Neural cell (in vitro differentiated cells): ENCODE measurements at regions not wholly inside any gene's neighbourhood (a gene's known extent, or its start where the extent isn't known, plus 50 kb on each side); places are given as distances from the start of the nearest gene placed in this dataset.

ENCODE experiments used
- H2AFZ ChIP-seq: fragments of 200-600, 300-800 bp; sonication (generic), shearing (Covaris generic); 2 replicates; pipeline ENCODE4 v1.6.0; 2014; ENCODE audit warnings: low read depth, mild to moderate bottlenecking, antibody characterized with exemption, low read length, moderate library complexity
- H3F3A ChIP-seq: fragments of 200-600 bp; shearing (Covaris generic); 2 replicates; pipeline ENCODE4 v1.6.1; 2016; ENCODE audit warnings: mild to moderate bottlenecking, moderate library complexity, mixed read lengths, antibody characterized with exemption, low read length; ENCODE audit not compliant: insufficient read depth, poor library complexity, severe bottlenecking
- H3K27ac ChIP-seq: fragments of 200-600, 300-800 bp; sonication (generic), shearing (Covaris generic); 2 replicates; pipeline ENCODE4 v1.5.1; 2014; ENCODE audit warnings: mild to moderate bottlenecking, low read length, moderate library complexity
- H3K27me3 ChIP-seq: fragments of 300-800, 200-600 bp; sonication (generic), shearing (Covaris generic); 2 replicates; pipeline ENCODE4 v1.6.0; 2014; ENCODE audit warnings: mild to moderate bottlenecking, low read depth, low read length, moderate library complexity; ENCODE audit not compliant: insufficient read depth
- H3K36me3 ChIP-seq: fragments of 300-800, 200-600 bp; sonication (generic), shearing (Covaris generic); 2 replicates; pipeline ENCODE4 v1.5.1; 2014; ENCODE audit warnings: mild to moderate bottlenecking, antibody characterized with exemption, low read length, moderate library complexity; ENCODE audit not compliant: insufficient read depth
- H3K4me2 ChIP-seq: fragments of 300-800, 200-600 bp; sonication (generic), shearing (Covaris generic); 2 replicates; pipeline ENCODE4 v1.6.0; 2014; ENCODE audit warnings: mild to moderate bottlenecking, low read length
- H3K4me3 ChIP-seq: fragments of 300-800, 200-600 bp; sonication (generic), shearing (Covaris generic); 2 replicates; pipeline ENCODE4 v1.5.1; 2014; ENCODE audit warnings: mild to moderate bottlenecking, low read length, moderate library complexity
- H3K79me2 ChIP-seq: fragments of 200-600 bp; shearing (Covaris generic); replicated peaks from 2 replicates; pipeline ENCODE4 v1.6.0; 2014; ENCODE audit warnings: mild to moderate bottlenecking, low read length, moderate library complexity; ENCODE audit not compliant: insufficient read depth
- H3K9ac ChIP-seq: fragments of 300-800, 200-600 bp; sonication (generic), shearing (Covaris generic); 2 replicates; pipeline ENCODE4 v1.6.1; 2016; ENCODE audit warnings: mild to moderate bottlenecking, low read length, mixed read lengths
- H3K9me2 ChIP-seq: fragments of 200-600 bp; shearing (Covaris generic); 2 replicates; pipeline ENCODE4 v1.6.1; 2016; ENCODE audit warnings: mild to moderate bottlenecking, low read length, mixed read lengths; ENCODE audit not compliant: insufficient read depth
- H3K9me3 ChIP-seq: fragments of 200-600, 300-800 bp; sonication (generic), shearing (Covaris generic); 2 replicates; pipeline ENCODE4 v1.6.1; 2016; ENCODE audit warnings: mild to moderate bottlenecking, mixed run types, low read length, moderate library complexity, mixed read lengths
- H4K20me1 ChIP-seq: fragments of 200-600 bp; shearing (Covaris generic); 2 replicates; pipeline ENCODE4 v1.6.1; 2016; ENCODE audit warnings: mild to moderate bottlenecking, mixed run types; ENCODE audit not compliant: insufficient read depth
- EP300 ChIP-seq: fragments of 450-650 bp; conservative IDR thresholded peaks from 2 replicates; pipeline ENCODE4 v1.6.1; 2014; ENCODE audit warnings: antibody characterized with exemption, mild to moderate bottlenecking, moderate library complexity; ENCODE audit not compliant: poor library complexity, severe bottlenecking
- EZH2 ChIP-seq: fragments of 200-600, 300-800 bp; shearing (Covaris generic), sonication (generic); IDR thresholded peaks from 2 replicates; pipeline ENCODE4 v1.6.1; 2014; ENCODE audit warnings: antibody characterized with exemption, low read length, borderline replicate concordance, mild to moderate bottlenecking; ENCODE audit not compliant: insufficient read depth, poor library complexity, severe bottlenecking
- MXI1 ChIP-seq: fragments of 450-650 bp; conservative IDR thresholded peaks from 2 replicates; pipeline ENCODE4 v1.6.1; 2014; ENCODE audit warnings: antibody characterized with exemption, mild to moderate bottlenecking; ENCODE audit not compliant: poor library complexity, severe bottlenecking
- POLR2AphosphoS5 ChIP-seq: IDR thresholded peaks from 2 replicates; pipeline ENCODE4 v1.6.1; 2012
- RAD21 ChIP-seq: fragments of 450-650 bp; conservative IDR thresholded peaks from 2 replicates; pipeline ENCODE4 v1.6.1; 2014; ENCODE audit warnings: antibody characterized with exemption, mild to moderate bottlenecking, moderate library complexity
- REST ChIP-seq: IDR thresholded peaks from 2 replicates; pipeline ENCODE4 v1.6.1; 2012; ENCODE audit warnings: borderline replicate concordance
- SMC3 ChIP-seq: fragments of 450-650 bp; conservative IDR thresholded peaks from 2 replicates; pipeline ENCODE4 v1.6.1; 2014; ENCODE audit warnings: antibody characterized with exemption, mild to moderate bottlenecking, moderate library complexity; ENCODE audit not compliant: poor library complexity
- TAF1 ChIP-seq: IDR thresholded peaks from 2 replicates; pipeline ENCODE4 v1.6.1; 2012; ENCODE audit warnings: low read depth
- TF ChIP-seq, protein P1 (sequence below): fragments of 450-650 bp; IDR thresholded peaks from 2 replicates; pipeline ENCODE4 v1.5.1; 2014; ENCODE audit warnings: antibody characterized with exemption, mild to moderate bottlenecking, moderate library complexity; ENCODE audit not compliant: poor library complexity, severe bottlenecking

GRCh38 chr10:80767963-80768362 lies 230.3 kb downstream of the SH2D4B start:
- no peaks in the 10 kb centered on the region for H3K36me3 ChIP-seq
- H3K4me2 ChIP-seq, result no peak overlapping the region
- H3K9me2 ChIP-seq, result no peaks in the 10 kb centered on the region
- no peak overlapping the region for H3K27ac ChIP-seq
- no peaks in the 10 kb centered on the region for H3K9me3 ChIP-seq
- H2AFZ ChIP-seq, result no peak overlapping the region
- H3K4me3 ChIP-seq, result no peak overlapping the region
- H4K20me1 ChIP-seq, result no peaks in the 10 kb centered on the region
- TF ChIP-seq EZH2 (no peak), RAD21 (no peak), EP300 (no peak), MXI1 (no peak), REST (no peak), TAF1 (no peak), POLR2AphosphoS5 (no peak), SMC3 (no peak)
- TF ChIP-seq, protein P1, sequence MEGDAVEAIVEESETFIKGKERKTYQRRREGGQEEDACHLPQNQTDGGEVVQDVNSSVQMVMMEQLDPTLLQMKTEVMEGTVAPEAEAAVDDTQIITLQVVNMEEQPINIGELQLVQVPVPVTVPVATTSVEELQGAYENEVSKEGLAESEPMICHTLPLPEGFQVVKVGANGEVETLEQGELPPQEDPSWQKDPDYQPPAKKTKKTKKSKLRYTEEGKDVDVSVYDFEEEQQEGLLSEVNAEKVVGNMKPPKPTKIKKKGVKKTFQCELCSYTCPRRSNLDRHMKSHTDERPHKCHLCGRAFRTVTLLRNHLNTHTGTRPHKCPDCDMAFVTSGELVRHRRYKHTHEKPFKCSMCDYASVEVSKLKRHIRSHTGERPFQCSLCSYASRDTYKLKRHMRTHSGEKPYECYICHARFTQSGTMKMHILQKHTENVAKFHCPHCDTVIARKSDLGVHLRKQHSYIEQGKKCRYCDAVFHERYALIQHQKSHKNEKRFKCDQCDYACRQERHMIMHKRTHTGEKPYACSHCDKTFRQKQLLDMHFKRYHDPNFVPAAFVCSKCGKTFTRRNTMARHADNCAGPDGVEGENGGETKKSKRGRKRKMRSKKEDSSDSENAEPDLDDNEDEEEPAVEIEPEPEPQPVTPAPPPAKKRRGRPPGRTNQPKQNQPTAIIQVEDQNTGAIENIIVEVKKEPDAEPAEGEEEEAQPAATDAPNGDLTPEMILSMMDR, result no peak
- no peaks in the 10 kb centered on the region for H3K79me2 ChIP-seq
- no peaks in the 10 kb centered on the region for H3K27me3 ChIP-seq
- H3K9ac ChIP-seq, result no peak overlapping the region
- H3F3A ChIP-seq, result no peaks in the 10 kb centered on the region

DNA sequence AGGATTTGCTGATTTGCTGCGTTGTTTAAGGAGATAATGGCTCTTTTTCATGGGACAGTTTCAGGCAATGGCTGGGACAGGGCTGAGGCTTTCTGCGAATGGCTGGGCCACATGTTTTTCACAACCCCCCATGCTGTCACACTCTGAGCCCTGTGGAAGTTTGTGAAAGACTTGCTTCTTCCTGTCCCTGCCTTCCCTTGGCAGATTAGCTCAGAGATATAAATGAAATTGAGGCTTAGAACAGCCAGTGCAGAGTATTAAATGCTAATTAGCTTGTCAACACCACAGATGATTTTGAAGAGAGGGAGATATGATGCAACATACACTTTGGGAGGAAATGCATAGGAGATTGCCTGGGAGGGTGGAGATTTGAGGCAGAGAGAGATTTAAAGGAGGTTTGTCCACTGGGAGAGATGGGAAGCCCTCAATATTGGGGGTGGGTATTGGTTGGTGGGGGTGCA lies 232.0 kb downstream of the SH2D4B start:
- Histone ChIP-seq H3K79me2 (no peaks in the 10 kb centered on the region), H3K27me3 (no peaks in the 10 kb centered on the region), H3K4me2 (no peak overlapping the region), H3K4me3 (no peak overlapping the region), H3K27ac (no peak overlapping the region), H2AFZ (no peak overlapping the region), H3K36me3 (no peaks in the 10 kb centered on the region), H3K9me3 (no peaks in the 10 kb centered on the region), H3F3A (no peaks in the 10 kb centered on the region), H4K20me1 (no peaks in the 10 kb centered on the region), H3K9me2 (no peaks in the 10 kb centered on the region), H3K9ac (no peak overlapping the region)
- TF ChIP-seq TAF1 (no peak), POLR2AphosphoS5 (no peak), MXI1 (no peak), SMC3 (no peak), REST (no peak), EP300 (no peak), RAD21 (no peak), EZH2 (no peak)
- TF ChIP-seq, protein P1, result no peak
